Glutamatergic neuron (in vitro differentiated cells): ENCODE measurements at regions not wholly inside any gene's neighbourhood (a gene's known extent, or its start where the extent isn't known, plus 50 kb on each side); places are given as distances from the start of the nearest gene placed in this dataset.

Source experiments
- DNase-seq: peaks from one replicate; pipeline ENCODE4 v3.0.0; 2022
- H3K27ac Mint-ChIP-seq: one replicate; pipeline ENCODE4 v1.8.0; 2020; ENCODE audit warnings: mild to moderate bottlenecking, mixed read lengths, inconsistent platforms; ENCODE audit not compliant: unreplicated experiment
- H3K27me3 Mint-ChIP-seq: one replicate; pipeline ENCODE4 v1.8.0; 2020; ENCODE audit warnings: mild to moderate bottlenecking, moderate library complexity, mixed read lengths, inconsistent platforms; ENCODE audit not compliant: unreplicated experiment
- H3K36me3 Mint-ChIP-seq: one replicate; pipeline ENCODE4 v1.8.0; 2020; ENCODE audit warnings: mild to moderate bottlenecking, mixed read lengths, inconsistent platforms; ENCODE audit not compliant: unreplicated experiment
- H3K4me1 Mint-ChIP-seq: one replicate; pipeline ENCODE4 v1.8.0; 2020; ENCODE audit warnings: mild to moderate bottlenecking, low read depth, mixed read lengths, inconsistent platforms; ENCODE audit not compliant: unreplicated experiment
- H3K4me3 Mint-ChIP-seq: one replicate; pipeline ENCODE4 v1.8.0; 2020; ENCODE audit warnings: mild to moderate bottlenecking, mixed read lengths, inconsistent platforms; ENCODE audit not compliant: unreplicated experiment
- H3K9me3 Mint-ChIP-seq: one replicate; pipeline ENCODE4 v1.8.0; 2020; ENCODE audit warnings: mild to moderate bottlenecking, moderate library complexity, mixed read lengths, inconsistent platforms; ENCODE audit not compliant: unreplicated experiment
- TF ChIP-seq, protein P1 (sequence below): fragments of 200-600 bp; sonication (generic); IDR thresholded peaks from one replicate; pipeline ENCODE4 v1.5.0; 2021; ENCODE audit not compliant: partially characterized antibody, unreplicated experiment

GRCh38 chr7:47724335-47724982 lies 142.5 kb upstream of the TNS3 start:
- Mint-ChIP-seq H3K9me3 (peaks cover 2% of the 10 kb centered on the region), H3K36me3 (no peaks in the 10 kb centered on the region), H3K27me3 (peaks cover 3% of the 10 kb centered on the region), H3K4me3 (no peak overlapping the region), H3K27ac (no peak overlapping the region), H3K4me1 (peaks cover 3% of the 10 kb centered on the region)
- TF ChIP-seq, protein P1, sequence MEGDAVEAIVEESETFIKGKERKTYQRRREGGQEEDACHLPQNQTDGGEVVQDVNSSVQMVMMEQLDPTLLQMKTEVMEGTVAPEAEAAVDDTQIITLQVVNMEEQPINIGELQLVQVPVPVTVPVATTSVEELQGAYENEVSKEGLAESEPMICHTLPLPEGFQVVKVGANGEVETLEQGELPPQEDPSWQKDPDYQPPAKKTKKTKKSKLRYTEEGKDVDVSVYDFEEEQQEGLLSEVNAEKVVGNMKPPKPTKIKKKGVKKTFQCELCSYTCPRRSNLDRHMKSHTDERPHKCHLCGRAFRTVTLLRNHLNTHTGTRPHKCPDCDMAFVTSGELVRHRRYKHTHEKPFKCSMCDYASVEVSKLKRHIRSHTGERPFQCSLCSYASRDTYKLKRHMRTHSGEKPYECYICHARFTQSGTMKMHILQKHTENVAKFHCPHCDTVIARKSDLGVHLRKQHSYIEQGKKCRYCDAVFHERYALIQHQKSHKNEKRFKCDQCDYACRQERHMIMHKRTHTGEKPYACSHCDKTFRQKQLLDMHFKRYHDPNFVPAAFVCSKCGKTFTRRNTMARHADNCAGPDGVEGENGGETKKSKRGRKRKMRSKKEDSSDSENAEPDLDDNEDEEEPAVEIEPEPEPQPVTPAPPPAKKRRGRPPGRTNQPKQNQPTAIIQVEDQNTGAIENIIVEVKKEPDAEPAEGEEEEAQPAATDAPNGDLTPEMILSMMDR = no peak
- DNase-seq = no peak

- DNase-seq = no peak
- Mint-ChIP-seq H3K4me1 (peaks cover 3% of the 10 kb centered on the region), H3K27ac (no peak overlapping the region), H3K9me3 (peaks cover 2% of the 10 kb centered on the region), H3K27me3 (peaks cover 3% of the 10 kb centered on the region), H3K4me3 (no peak overlapping the region), H3K36me3 (no peaks in the 10 kb centered on the region)
- TF ChIP-seq, protein P1 = no peak
These were observed 140.2 kb upstream of the TNS3 start for GRCh38 chr7:47722126-47722525.

GRCh38 chr7:47721670-47722069 lies 139.8 kb upstream of the TNS3 start:
- H3K9me3 Mint-ChIP-seq = peaks cover 2% of the 10 kb centered on the region
- DNase-seq = no peak
- H3K4me1 Mint-ChIP-seq = peaks cover 3% of the 10 kb centered on the region
- H3K27me3 Mint-ChIP-seq = peaks cover 3% of the 10 kb centered on the region
- H3K27ac Mint-ChIP-seq = no peak overlapping the region
- no peaks in the 10 kb centered on the region for H3K36me3 Mint-ChIP-seq
- TF ChIP-seq, protein P1 = no peak
- H3K4me3 Mint-ChIP-seq = no peak overlapping the region

DNA sequence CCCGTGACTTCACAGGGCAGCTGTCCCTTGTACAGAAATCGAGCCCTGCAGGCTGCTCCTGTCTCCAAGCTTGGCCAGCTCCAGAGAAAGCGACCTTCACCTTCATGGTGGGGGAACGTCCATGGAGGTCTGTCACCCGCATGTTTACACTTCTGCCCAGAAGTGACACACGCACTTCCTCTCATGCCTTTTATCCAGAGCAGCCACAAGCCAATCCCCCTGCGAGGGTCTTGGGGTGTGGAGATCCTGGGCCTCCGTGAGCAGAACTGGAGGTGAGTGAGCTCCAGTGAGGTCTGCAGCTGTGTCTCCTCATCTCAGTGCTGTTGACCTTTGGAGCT lies 139.0 kb upstream of the TNS3 start:
- H3K4me1 Mint-ChIP-seq = peaks cover 3% of the 10 kb centered on the region
- no peak for DNase-seq
- no peak overlapping the region for H3K27ac Mint-ChIP-seq
- H3K4me3 Mint-ChIP-seq = no peak overlapping the region
- no peaks in the 10 kb centered on the region for H3K36me3 Mint-ChIP-seq
- peaks cover 2% of the 10 kb centered on the region for H3K9me3 Mint-ChIP-seq
- TF ChIP-seq, protein P1 = no peak
- H3K27me3 Mint-ChIP-seq = peaks cover 3% of the 10 kb centered on the region

DNA sequence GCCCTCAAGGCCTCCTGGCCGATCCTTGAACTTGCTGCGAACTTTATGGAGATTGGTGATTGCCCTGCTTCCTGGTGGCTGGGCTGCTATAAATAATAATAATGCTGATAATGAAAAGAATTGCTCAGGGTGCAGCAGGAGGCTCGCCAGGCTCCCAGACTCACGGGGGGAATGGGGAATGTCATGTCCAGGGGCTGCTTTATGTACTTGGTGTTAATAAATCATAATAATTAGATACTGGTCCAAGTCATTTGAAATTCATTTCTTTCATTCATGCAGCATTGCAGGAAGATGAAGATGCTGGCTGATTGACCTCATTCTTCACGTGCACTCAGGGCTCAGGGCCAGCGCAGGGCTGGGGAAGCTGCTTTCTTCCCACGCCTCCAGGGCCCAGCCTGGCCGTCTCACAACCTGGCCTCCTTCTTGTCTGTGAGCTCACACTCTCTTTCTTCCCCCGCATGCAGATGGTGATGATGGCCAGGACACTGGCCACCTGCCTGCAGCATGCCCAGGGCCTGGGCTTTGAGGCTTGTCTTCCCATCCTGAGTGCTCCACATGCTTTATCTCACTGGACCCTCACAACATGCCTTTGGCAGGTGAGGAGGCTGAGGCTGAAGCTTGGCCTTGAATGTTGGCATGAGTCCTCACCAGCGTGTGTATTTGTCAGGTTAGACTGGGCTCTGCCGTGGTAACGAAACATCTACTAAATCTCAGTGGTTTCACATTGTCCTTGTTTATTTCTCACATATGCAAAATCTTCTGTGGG lies 138.4 kb upstream of the TNS3 start:
- DNase-seq = no peak
- Mint-ChIP-seq H3K4me3 (no peak overlapping the region), H3K27me3 (peaks cover 3% of the 10 kb centered on the region), H3K9me3 (peaks cover 2% of the 10 kb centered on the region), H3K36me3 (no peaks in the 10 kb centered on the region), H3K27ac (no peak overlapping the region), H3K4me1 (peaks cover 3% of the 10 kb centered on the region)
- TF ChIP-seq, protein P1 = no peak
